Motor neuron (in vitro differentiated cells): ENCODE measurements at regions not wholly inside any gene's neighbourhood (a gene's known extent, or its start where the extent isn't known, plus 50 kb on each side); places are given as distances from the start of the nearest gene placed in this dataset.
A peak's percentile ranks its signal among the peaks of the same experiment; 100 is the strongest.

Experiments used
- ATAC-seq, 8 experiments: fragments of 200-7000 bp; cut with Tn5 transposase; replicated peaks in 6 of 8; 2 replicates each; pipeline ENCODE4 v1.8.0; 2021; ENCODE audit warnings: mild to moderate bottlenecking in 8 of 8, moderate library complexity in 8 of 8
- H3K27ac ChIP-seq, 2 donors: fragments of 250-450 bp; sonication (Bioruptor Pico); 2 replicates each; pipeline ENCODE4 v1.9.0; 2021; ENCODE audit warnings: antibody characterized with exemption in 2 of 2, mild to moderate bottlenecking in 2 of 2, moderate library complexity in 1 of 2
- H3K4me1 ChIP-seq, 2 donors: fragments of 250-450 bp; sonication (Bioruptor Pico); replicated peaks in 1 of 2; 2 replicates each; pipeline ENCODE4 v1.6.1; 2021; ENCODE audit warnings: antibody characterized with exemption in 2 of 2, mild to moderate bottlenecking in 2 of 2, moderate library complexity in 1 of 2
- H3K4me3 ChIP-seq, 5 donors: fragments of 250-450 bp; sonication (Bioruptor Pico); 2 replicates each; pipeline ENCODE4 v1.9.0; 2021; ENCODE audit warnings: antibody characterized with exemption in 5 of 5, mild to moderate bottlenecking in 5 of 5, moderate library complexity in 4 of 5
- WGBS, 10 experiments: fragments of 450-650 bp; shearing (Covaris generic); methylation state at CpG; one replicate each; pipeline ENCODE4 v1.0.0; 2022; 5-methylcytosine and 5-hydroxymethylcytosine counted together
- in situ Hi-C, 9 experiments: fragments of 400-800 bp; cut with MboI; loops; one replicate each; pipeline ENCODE4 v1.15.0; 2021; ENCODE audit warnings: low sequenced_read_pairs in 9 of 9, low pct_unique_long_range_greater_than_20kb in 2 of 9; ENCODE audit not compliant: unreplicated experiment in 9 of 9

- Histone ChIP-seq H3K27ac (no peak overlapping the region), H3K4me1 (no peaks in the 10 kb centered on the region), H3K4me3 (no peak overlapping the region)
- in situ Hi-C loops = no loop called here
- ATAC-seq = no peak
- 40 to 100% (median 60%) methylated on average over 1 to 2 of the region's 2 CpGs; no CpG with 5 or more reads in 3 of the 10 experiments for WGBS, 10 experiments
Observed at GRCh38 chr6:141729146-141729545, 403.6 kb upstream of the GJE1 start.

GRCh38 chr6:141728330-141728729 lies 404.4 kb upstream of the GJE1 start:
- ATAC-seq = peak in 3 of 8 experiments; percentile 80 to 95 (median 95)
- no peak overlapping the region for H3K27ac ChIP-seq
- H3K4me1 ChIP-seq = no peaks in the 10 kb centered on the region
- in situ Hi-C loops = no loop called here
- 0 to 95% (median 76%) methylated on average over 1 to 4 of the region's 4 CpGs for WGBS, 10 experiments
- no peak overlapping the region for H3K4me3 ChIP-seq

- 0 to 100% (median 72%) methylated on average over 1 to 3 of the region's 3 CpGs; no CpG with 5 or more reads in 1 of the 10 experiments for WGBS, 10 experiments
- peak in 7 of 8 experiments; percentile 6 to 55 (median 37) for ATAC-seq
- Histone ChIP-seq H3K4me1 (no peaks in the 10 kb centered on the region), H3K4me3 (no peak overlapping the region), H3K27ac (no peak overlapping the region)
- in situ Hi-C loops = no loop called here
Observed at GRCh38 chr6:141726248-141726647, 406.5 kb upstream of the GJE1 start.

GRCh38 chr6:141724731-141725130 lies 408.0 kb upstream of the GJE1 start:
- Histone ChIP-seq H3K4me3 (no peak overlapping the region), H3K27ac (no peak overlapping the region), H3K4me1 (no peaks in the 10 kb centered on the region)
- WGBS, 10 experiments = 50 to 100% (median 100%) methylated on average over 1 of the region's 1 CpG; no CpG with 5 or more reads in 5 of the 10 experiments
- in situ Hi-C loops = no loop called here
- no peak for ATAC-seq

- WGBS, 10 experiments = 30 to 98% (median 80%) methylated on average over 1 to 5 of the region's 5 CpGs; no CpG with 5 or more reads in 1 of the 10 experiments
- Histone ChIP-seq H3K4me1 (no peaks in the 10 kb centered on the region), H3K27ac (no peak overlapping the region), H3K4me3 (no peak overlapping the region)
- ATAC-seq = no peak
- in situ Hi-C loops = no loop called here
Observed at GRCh38 chr6:141719476-141719875, 413.2 kb upstream of the GJE1 start.

- in situ Hi-C loops = no loop called here
- 21 to 84% (median 74%) methylated on average over 2 to 3 of the region's 3 CpGs for WGBS, 10 experiments
- no peak overlapping the region for H3K4me3 ChIP-seq
- H3K27ac ChIP-seq = no peak overlapping the region
- H3K4me1 ChIP-seq = peaks cover 2 to 12% of the 10 kb centered on the region in 2 donors
- ATAC-seq = peak in 2 of 8 experiments; percentile 33 to 35
Observed at GRCh38 chr6:141705431-141705830, 427.3 kb upstream of the GJE1 start.

GRCh38 chr6:141704151-141704550 lies 428.6 kb upstream of the GJE1 start:
- Histone ChIP-seq H3K4me3 (no peak overlapping the region), H3K4me1 (peaks cover 2 to 12% of the 10 kb centered on the region in 2 donors), H3K27ac (no peak overlapping the region)
- 36 to 100% (median 92%) methylated on average over 1 of the region's 1 CpG; no CpG with 5 or more reads in 5 of the 10 experiments for WGBS, 10 experiments
- peak in 3 of 8 experiments; percentile 68 to 74 (median 73) for ATAC-seq
- in situ Hi-C loops = no loop called here

- peaks cover 2 to 12% of the 10 kb centered on the region in 2 donors for H3K4me1 ChIP-seq
- H3K4me3 ChIP-seq = no peak overlapping the region
- H3K27ac ChIP-seq = no peak overlapping the region
- in situ Hi-C loops = no loop called here
- WGBS, 10 experiments = 42 to 100% (median 80%) methylated on average over 1 to 2 of the region's 2 CpGs; no CpG with 5 or more reads in 1 of the 10 experiments
- ATAC-seq = no peak
Observed at GRCh38 chr6:141701732-141702131, 431.0 kb upstream of the GJE1 start.

- ATAC-seq = peak in 5 of 8 experiments; percentile 13 to 75 (median 59)
- 6 to 80% (median 47%) methylated on average over 1 to 2 of the region's 2 CpGs for WGBS, 10 experiments
- in situ Hi-C loops = no loop called here
- no peak overlapping the region for H3K27ac ChIP-seq
- peaks cover 2 to 12% of the 10 kb centered on the region in 2 donors for H3K4me1 ChIP-seq
- H3K4me3 ChIP-seq = no peak overlapping the region
Observed at GRCh38 chr6:141700819-141701218, 431.9 kb upstream of the GJE1 start.

- no peak overlapping the region for H3K4me3 ChIP-seq
- no peaks in the 10 kb centered on the region for H3K4me1 ChIP-seq
- in situ Hi-C loops = loop anchor here in 1 of 9 experiments (25.0 kb wide), 1 partner anchor 423 kb away; no protein-coding TSS in a partner anchor
- no peak for ATAC-seq
- no peak overlapping the region for H3K27ac ChIP-seq
- WGBS, 10 experiments = 11 to 95% (median 75%) methylated on average over 1 to 2 of the region's 2 CpGs; no CpG with 5 or more reads in 1 of the 10 experiments
Observed at GRCh38 chr6:141688916-141689315, 443.8 kb upstream of the GJE1 start.

- in situ Hi-C loops = loop anchor here in 1 of 9 experiments (25.0 kb wide), 1 partner anchor 427 kb away; no protein-coding TSS in a partner anchor
- ATAC-seq = no peak
- no peak overlapping the region for H3K4me3 ChIP-seq
- no peak overlapping the region for H3K27ac ChIP-seq
- 0 to 100% (median 51%) methylated on average over 1 of the region's 1 CpG; no CpG with 5 or more reads in 2 of the 10 experiments for WGBS, 10 experiments
- no peaks in the 10 kb centered on the region for H3K4me1 ChIP-seq
Observed at GRCh38 chr6:141685416-141685815, 447.3 kb upstream of the GJE1 start.

GRCh38 chr6:141682391-141682790 lies 450.3 kb upstream of the GJE1 start:
- in situ Hi-C loops = loop anchor here in 1 of 9 experiments (25.0 kb wide), 1 partner anchor 430 kb away; no protein-coding TSS in a partner anchor
- Histone ChIP-seq H3K4me1 (no peaks in the 10 kb centered on the region), H3K4me3 (no peak overlapping the region), H3K27ac (no peak overlapping the region)
- no peak for ATAC-seq

- Histone ChIP-seq H3K27ac (no peak overlapping the region), H3K4me3 (no peak overlapping the region), H3K4me1 (no peaks in the 10 kb centered on the region)
- WGBS, 10 experiments = 0 to 93% (median 59%) methylated on average over 1 to 4 of the region's 4 CpGs
- ATAC-seq = peak in 3 of 8 experiments; percentile 23 to 50 (median 31)
- in situ Hi-C loops = loop anchor here in 1 of 9 experiments (25.0 kb wide), 1 partner anchor 435 kb away; no protein-coding TSS in a partner anchor
Observed at GRCh38 chr6:141677598-141678211, 455.0 kb upstream of the GJE1 start.
